ENCODE measurements at regions not wholly inside any gene's neighbourhood (a gene's known extent, or its start where the extent isn't known, plus 50 kb on each side); places are given as distances from the start of the nearest gene placed in this dataset.

DNA sequence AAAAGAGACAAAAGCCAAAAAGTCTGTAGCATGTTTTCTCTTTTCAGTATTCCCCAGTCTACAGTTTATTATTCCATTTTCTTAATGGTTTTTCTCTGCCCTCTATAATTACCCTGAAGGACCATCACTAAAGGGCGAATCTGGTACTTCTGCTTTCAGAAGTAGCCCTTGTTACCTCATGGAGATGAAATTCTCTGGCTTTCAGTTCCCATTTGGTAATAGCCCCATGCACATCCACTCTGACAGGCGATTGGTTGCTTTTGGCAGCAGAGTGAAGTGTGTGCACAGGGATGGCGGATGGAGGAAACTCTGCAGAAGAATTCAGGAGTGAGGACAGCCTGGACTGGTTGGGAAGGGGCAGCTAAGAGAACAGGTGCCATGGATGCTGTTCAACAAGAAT lies 66.3 kb upstream of the NABP1 start:
- peak in 6 of 14 donors; percentile 2 to 27 (median 10) for DNase-seq

DNA sequence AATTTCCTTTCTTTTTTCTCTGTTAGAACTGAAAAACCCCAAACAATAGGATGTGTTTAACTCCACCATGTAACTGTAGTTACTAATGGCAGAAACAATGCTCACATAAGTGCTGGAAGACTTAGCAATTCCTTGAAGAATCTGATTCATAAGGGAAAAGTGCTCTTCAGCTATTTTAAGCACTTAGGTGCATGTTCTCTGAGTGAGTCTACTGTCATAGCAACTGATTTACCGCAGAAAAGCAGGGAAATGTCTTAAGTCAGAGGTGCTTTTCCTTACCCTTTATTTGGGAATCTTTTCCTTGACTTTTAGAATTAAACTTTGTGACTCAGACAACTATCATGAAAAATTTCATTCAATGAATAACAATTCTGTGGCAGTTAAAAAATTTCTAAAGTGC lies 65.4 kb upstream of the NABP1 start:
- no peak for DNase-seq

DNA sequence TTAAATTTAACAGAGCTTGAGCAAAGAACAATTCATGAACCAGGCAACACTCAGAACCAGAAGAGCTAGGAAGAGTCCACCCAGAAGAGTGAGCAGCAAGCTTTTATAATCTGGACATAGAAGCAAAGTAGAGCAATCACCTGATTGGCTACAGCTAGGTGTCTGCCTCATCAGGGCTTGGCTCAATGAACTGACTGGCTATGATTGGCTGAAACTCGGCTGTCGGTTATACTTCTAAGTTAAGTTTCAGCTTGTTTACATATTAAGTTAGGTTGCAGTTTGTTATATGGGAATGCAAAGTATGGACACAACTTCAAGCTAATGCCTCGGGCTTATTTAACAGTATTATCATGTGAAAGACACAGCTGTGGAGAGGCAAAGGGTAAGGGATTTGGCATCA lies 63.2 kb upstream of the NABP1 start:
- DNase-seq, result no peak

DNA sequence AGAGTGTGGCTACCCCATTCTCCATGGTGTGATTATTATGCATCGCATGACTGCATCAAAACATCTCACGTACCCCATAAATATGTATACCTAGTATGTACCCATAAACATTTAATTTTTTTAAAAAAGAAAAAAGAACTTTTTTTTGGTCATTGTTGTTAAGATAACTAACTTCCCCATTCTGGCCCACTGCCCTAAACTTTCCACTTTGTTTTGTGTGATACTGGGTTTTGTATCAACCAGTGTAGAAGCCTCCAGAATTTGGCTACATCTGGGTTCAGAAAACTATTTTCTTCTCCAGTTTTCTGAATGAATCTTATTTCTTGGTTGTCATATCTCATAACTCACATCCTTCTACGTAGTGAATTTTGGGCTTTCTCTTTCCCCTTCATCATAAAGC lies 62.3 kb upstream of the NABP1 start:
- DNase-seq, result no peak

DNA sequence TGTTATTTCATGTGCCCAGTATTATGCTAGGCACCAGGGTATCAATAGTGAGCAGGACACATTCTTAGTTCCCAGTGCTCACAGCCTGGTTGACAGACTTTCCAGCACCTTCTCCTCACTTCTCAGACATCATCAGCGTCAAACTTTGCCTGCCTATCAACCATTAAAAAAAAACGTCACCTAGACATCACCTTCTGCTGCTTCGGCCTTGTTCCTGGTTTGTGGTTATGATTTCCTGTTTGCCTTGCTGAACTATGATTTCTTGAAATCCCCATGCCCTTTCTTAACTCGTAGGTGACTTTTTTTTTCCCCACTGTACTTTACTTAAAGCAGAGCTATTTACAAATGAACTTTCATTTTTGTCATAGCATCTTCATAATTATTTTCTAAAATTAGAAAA lies 60.4 kb upstream of the NABP1 start:
- no peak for DNase-seq

DNA sequence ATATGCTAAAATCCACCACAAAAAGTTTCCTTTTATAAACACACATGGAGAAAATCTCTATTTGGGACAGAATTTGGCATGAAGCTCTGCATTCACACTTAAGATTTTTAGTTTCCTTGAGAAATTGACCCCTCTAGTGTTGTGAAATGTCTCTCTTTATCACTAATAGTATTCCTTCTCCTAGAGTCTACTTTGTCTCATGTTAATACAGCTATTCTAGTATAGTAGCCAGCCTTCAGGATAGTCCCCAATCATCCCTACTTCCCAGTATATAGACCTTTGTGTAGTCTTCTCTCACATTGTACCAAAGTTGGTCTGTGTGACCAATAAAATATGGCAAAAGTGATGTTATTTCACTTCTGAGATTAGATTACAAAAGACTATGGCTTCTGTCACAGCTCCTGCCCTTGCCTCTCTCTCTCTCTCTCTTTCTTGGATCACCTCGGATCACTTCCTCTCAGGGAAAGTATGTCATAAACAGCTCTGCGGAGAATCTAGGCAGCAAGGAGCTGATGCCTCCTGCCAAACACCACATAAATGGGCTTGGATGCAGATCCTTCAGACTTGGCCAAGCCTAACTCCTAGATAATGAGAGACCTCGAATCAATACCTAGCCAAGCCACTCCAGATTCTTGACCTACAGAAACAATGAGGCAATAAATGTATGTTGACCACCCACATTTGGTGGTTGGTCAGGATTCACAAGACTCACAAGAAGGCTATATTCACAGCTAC lies 59.7 kb upstream of the NABP1 start:
- DNase-seq, result no peak

DNA sequence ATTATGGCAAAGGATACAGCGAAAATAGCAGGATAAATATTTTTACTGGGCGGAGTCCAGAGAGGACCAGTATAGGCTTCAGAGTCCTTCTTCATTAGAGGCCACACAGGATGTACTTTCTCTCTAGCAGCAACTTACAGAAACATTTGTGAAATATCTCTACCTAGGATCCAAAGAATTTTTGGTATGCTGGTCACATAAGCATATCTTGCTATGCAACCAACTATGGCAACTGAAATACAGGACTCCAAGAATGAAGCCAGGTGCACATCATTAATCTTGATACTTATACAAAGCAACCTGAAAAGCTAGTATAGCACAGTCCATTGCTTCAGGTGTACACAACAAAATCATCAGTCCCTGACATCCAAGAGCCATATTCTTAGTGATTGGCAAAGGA lies 59.1 kb upstream of the NABP1 start:
- no peak for DNase-seq

DNA sequence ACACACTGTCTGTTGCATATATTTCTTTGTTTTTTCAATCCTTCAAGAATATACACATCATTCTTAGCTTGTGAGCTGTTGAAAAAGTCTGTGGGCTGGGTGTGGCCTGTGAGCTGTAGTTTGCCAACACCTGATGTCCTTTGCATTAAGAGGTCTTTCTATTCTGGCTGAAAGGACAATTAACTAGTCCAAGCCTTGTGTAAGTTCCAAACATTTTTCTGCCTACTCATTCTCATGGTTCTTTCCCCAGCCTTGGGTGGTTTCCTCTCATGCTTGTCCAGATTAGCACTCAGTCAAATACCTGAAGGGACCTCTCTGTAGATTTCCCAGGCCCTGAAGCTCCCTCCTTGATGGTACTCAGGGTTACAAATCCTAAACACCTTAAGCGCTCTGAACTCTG lies 57.8 kb upstream of the NABP1 start:
- no peak for DNase-seq

DNA sequence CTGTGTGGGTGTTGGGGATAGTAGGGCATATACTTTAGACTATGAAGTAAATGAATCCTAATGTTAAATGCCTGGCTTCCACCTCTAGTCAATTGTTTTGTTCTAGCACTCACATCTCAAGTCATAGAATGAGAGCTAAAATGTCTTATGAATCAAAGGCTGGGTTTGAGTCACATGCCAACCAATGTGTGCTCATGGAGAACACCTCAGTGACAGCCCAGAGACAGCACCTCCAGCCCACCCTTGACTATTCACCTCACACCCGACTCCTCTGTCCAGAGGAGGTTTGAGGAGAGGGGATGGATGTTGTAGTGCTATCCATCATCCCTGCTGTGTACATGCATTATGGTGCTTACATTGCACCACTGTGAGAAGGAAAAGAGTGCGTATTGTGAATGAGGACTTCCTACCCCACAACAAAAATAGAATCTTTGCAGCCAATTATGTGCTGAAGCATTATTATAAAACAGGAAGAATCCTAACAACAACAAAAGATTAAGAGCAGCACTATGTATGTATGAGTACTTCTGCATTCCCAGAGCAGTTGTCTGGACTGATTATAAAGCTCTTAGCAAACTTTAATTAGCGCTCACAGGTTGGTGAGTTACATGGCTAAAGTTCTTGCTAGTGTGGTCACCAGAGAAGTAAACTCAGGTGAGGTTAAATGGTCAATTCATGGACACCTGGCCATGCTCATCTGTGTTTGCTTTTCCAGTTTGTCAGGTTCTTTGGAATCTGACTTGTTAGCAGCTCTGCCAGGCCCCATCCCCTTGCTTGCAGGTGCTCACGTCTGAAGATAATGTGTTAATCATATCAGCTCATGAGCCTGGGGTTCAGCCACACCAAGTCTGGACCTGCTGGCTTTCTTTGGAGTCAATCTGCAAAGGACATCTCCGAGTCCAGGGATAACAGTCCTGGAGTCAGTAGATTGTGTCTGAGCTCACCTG lies 55.3 kb upstream of the NABP1 start:
- no peak for DNase-seq

DNA sequence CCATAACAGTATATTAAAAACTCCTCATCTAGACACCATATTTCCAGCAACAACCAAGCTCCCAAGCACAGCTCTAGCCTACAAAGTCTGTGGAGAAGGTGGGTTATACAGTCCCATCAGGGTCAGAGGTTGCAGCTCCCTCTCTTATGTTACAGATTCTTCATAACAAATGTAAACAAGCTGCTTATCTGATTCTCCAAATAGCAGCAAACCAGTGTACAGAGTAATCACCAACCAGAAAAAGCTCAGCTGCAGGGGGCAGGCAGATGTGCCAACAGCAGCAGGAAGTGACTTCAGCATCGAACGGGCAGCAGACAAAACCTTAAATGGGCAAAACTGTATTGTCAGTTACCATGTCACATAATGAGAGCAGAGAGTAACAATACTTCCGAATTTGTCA lies 52.9 kb upstream of the NABP1 start:
- DNase-seq, result no peak

DNA sequence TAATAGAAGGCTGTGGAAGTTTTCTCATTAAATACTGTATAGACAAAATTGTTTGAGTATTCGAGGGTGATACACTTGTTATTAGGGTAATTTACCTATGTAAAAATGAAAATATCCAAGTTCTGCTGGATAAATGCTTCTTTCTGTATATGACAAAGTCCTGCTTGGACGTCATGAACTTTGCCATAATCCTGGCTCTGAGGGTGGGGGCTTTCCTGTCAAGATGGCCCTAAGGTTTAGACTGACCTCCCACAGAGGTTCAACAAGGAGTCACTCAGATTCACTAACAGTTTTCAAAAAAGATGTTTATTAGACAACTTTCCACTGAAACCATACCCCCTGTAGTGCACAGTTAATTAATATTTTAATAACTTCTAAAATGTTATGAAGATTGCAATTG lies 52.5 kb upstream of the NABP1 start:
- no peak for DNase-seq

DNA sequence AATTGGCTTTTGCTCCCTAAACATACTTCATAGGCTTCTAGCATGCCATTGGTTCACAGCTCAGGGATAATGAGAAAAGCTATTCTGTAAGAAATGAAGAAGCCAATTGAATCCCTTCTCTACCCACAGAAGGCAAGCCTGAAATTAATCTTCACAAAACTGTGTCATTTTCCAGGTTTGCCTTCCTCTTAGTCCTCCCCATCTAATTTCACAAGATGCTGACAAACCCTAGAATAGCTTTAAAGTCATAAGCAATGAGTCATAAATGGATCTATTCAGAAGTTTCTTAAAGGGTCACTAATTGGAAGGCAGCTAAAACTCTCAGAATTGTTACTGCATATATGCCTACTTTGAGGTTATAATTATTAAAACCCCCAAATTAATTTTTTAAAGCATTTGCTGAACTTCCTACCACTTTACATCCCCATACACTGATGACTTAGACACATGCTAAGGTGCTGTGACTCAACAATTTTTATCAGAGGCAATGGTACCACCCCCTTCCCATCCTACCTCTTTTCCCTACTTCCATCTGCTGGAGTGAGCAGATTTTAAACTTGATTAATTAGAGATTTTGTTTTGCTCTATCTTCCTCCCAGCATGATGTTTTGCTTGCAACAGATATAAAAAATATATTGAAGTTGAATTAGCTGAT lies 51.3 kb upstream of the NABP1 start:
- no peak for DNase-seq

DNA sequence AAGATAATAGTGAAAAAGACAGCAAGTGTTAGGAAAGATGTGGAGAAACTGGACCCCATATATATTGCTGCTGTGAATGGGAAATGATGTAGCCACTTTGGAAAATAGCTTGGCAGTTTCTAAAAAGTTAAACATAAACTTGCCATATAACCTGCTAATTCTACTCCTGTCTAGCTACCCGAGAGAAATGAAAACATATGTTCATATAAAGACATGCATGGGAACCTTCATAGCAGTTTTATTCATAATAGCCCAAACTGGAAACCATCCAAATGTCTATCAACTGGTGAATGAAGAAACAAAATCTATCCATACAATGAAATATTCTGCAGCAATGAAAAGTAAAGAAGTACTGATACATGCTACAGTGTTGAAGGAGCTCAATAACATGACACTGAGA lies 50.4 kb upstream of the NABP1 start:
- no peak for DNase-seq

All from C1 segment of cervical spinal cord (tissue), 14 donors.